Keratinocyte (primary cell): ENCODE measurements at regions not wholly inside any gene's neighbourhood (a gene's known extent, or its start where the extent isn't known, plus 50 kb on each side); places are given as distances from the start of the nearest gene placed in this dataset.

ENCODE experiments used
- DNase-seq: peaks from one replicate; pipeline ENCODE4 v3.0.0-alpha.2; 2011; ENCODE audit warnings: low read depth, missing footprints, low spot score
- FAIRE-seq: peaks from 2 replicates; lab custom pipeline; 2011; peaks lifted over from hg19 to GRCh38; lab: Jason Lieb, UNC
- H2AFZ ChIP-seq: 2 replicates; pipeline ENCODE4 v1.6.0; 2012; ENCODE audit warnings: low read length, control low read depth, inconsistent platforms; ENCODE audit not compliant: control insufficient read depth
- H3K27ac ChIP-seq: 2 replicates; pipeline ENCODE4 v1.5.1; 2011; ENCODE audit warnings: low read length; ENCODE audit not compliant: control insufficient read depth, insufficient read depth
- H3K27me3 ChIP-seq: 3 replicates; pipeline ENCODE4 v1.6.0; 2011; ENCODE audit warnings: low read length; ENCODE audit not compliant: control insufficient read depth, insufficient read depth; ENCODE audit errors: extremely low read depth
- H3K36me3 ChIP-seq, 2 experiments: 2 replicates in 1 of 2; 3 replicates in 1 of 2; pipeline ENCODE4 v1.5.1; 2011; ENCODE audit warnings: low read length in 2 of 2, mild to moderate bottlenecking in 1 of 2; ENCODE audit not compliant: control insufficient read depth in 2 of 2, insufficient read depth in 2 of 2; ENCODE audit errors: extremely low read depth in 1 of 2
- H3K4me1 ChIP-seq: 3 replicates; pipeline ENCODE4 v1.5.1; 2011; ENCODE audit warnings: low read length; ENCODE audit not compliant: control insufficient read depth, insufficient read depth; ENCODE audit errors: extremely low read depth
- H3K4me2 ChIP-seq: 3 replicates; pipeline ENCODE4 v1.6.0; 2011; ENCODE audit warnings: low read depth, low read length; ENCODE audit not compliant: control insufficient read depth, insufficient read depth; ENCODE audit errors: extremely low read depth
- H3K4me3 ChIP-seq, 3 experiments: fragments of 200-600 bp in 1 of 3; sonication (generic) in 1 of 3; 2 replicates in 2 of 3; 3 replicates in 1 of 3; pipeline ENCODE4 v1.5.1; 2011 to 2016; ENCODE audit warnings: low read length in 3 of 3, mild to moderate bottlenecking in 3 of 3, control low read depth in 2 of 3, inconsistent platforms in 1 of 3, low read depth in 1 of 3, mixed read lengths in 1 of 3, mixed run types in 1 of 3, moderate library complexity in 1 of 3; ENCODE audit not compliant: control insufficient read depth in 2 of 3, insufficient read depth in 2 of 3; ENCODE audit errors: extremely low read depth in 1 of 3
- H3K79me2 ChIP-seq: 2 replicates; pipeline ENCODE4 v1.6.0; 2012; ENCODE audit warnings: low read length; ENCODE audit not compliant: control insufficient read depth, insufficient read depth
- H3K9ac ChIP-seq: 3 replicates; pipeline ENCODE4 v1.6.0; 2011; ENCODE audit warnings: low read length; ENCODE audit not compliant: control insufficient read depth, insufficient read depth; ENCODE audit errors: extremely low read depth
- H3K9me1 ChIP-seq: 3 replicates; pipeline ENCODE4 v1.6.0; 2011; ENCODE audit warnings: low read length; ENCODE audit not compliant: control insufficient read depth, insufficient read depth; ENCODE audit errors: extremely low read depth
- H3K9me3 ChIP-seq: 2 replicates; pipeline ENCODE4 v1.5.1; 2012; ENCODE audit warnings: low read depth, low read length; ENCODE audit not compliant: control insufficient read depth
- H4K20me1 ChIP-seq: 3 replicates; pipeline ENCODE4 v1.6.0; 2011; ENCODE audit warnings: low read length; ENCODE audit not compliant: control insufficient read depth, insufficient read depth; ENCODE audit errors: extremely low read depth
- EZH2 ChIP-seq: IDR thresholded peaks from one replicate; pipeline ENCODE4 v1.6.1; 2012; ENCODE audit warnings: inconsistent platforms, mild to moderate bottlenecking, low read length, moderate library complexity
- dilution Hi-C: fragments of 300-500 bp; cut with MboI; formaldehyde crosslinking; loops from one replicate; pipeline ENCODE4 v1.7.0; 2020; ENCODE audit warnings: low sequenced_read_pairs; ENCODE audit not compliant: extremely low pct_ligation_motif_present
- TF ChIP-seq, protein P1 (sequence below), 3 experiments: IDR thresholded peaks in 1 of 3; conservative IDR thresholded peaks in 1 of 3; optimal IDR thresholded peaks in 1 of 3; 2 replicates in 2 of 3; 3 replicates in 1 of 3; pipeline versions ENCODE3 to v1.5.1; 2011; ENCODE audit warnings: low read length in 3 of 3, mild to moderate bottlenecking in 3 of 3, moderate library complexity in 2 of 3, control low read depth in 1 of 3, inconsistent platforms in 1 of 3; ENCODE audit not compliant: insufficient read depth in 2 of 3; ENCODE audit errors: extremely low read depth in 1 of 3

DNA sequence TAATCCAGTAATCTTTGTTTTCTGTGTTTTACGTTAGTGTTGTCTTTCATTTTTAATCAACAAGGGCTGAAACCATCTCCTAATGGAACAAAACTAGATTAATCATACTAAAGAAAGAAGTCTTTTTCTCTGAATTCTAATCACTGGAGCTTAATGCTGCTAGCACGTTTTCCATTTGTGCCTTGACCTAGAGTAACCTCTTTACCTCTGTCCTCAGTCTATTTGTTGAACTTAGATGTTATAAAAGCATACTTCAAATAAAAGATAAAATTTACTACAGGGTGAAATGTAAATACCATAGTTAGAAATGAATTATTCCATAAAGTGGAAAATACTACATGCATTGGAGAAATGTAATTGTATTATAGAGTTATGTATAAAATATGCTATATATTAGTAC is 207.1 kb downstream of the NKX6-1 start:
- H3K27ac ChIP-seq: no peak overlapping the region
- H3K9me3 ChIP-seq: no peaks in the 10 kb centered on the region
- no peaks in the 10 kb centered on the region for H4K20me1 ChIP-seq
- FAIRE-seq (no peak), DNase-seq (no peak)
- no peaks in the 10 kb centered on the region for H3K9me1 ChIP-seq
- no peak overlapping the region for H3K4me3 ChIP-seq
- TF ChIP-seq EZH2: no peak
- TF ChIP-seq, protein P1, sequence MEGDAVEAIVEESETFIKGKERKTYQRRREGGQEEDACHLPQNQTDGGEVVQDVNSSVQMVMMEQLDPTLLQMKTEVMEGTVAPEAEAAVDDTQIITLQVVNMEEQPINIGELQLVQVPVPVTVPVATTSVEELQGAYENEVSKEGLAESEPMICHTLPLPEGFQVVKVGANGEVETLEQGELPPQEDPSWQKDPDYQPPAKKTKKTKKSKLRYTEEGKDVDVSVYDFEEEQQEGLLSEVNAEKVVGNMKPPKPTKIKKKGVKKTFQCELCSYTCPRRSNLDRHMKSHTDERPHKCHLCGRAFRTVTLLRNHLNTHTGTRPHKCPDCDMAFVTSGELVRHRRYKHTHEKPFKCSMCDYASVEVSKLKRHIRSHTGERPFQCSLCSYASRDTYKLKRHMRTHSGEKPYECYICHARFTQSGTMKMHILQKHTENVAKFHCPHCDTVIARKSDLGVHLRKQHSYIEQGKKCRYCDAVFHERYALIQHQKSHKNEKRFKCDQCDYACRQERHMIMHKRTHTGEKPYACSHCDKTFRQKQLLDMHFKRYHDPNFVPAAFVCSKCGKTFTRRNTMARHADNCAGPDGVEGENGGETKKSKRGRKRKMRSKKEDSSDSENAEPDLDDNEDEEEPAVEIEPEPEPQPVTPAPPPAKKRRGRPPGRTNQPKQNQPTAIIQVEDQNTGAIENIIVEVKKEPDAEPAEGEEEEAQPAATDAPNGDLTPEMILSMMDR (optimal IDR thresholded peaks at IDR 0.05 in 1 of 3, IDR thresholded peaks at IDR 0.05 in 1 of 3, conservative IDR thresholded peaks at IDR 0.05 in 1 of 3; ENCODE audit: extremely low read depth in 1 of 3, insufficient read depth in 2 of 3, low read length in 3 of 3): no peak
- no peaks in the 10 kb centered on the region for H3K27me3 ChIP-seq
- no peaks in the 10 kb centered on the region for H3K4me1 ChIP-seq
- dilution Hi-C loops: no loop called here
- no peak overlapping the region for H3K9ac ChIP-seq
- H3K4me2 ChIP-seq: no peak overlapping the region
- H3K36me3 ChIP-seq: no peaks in the 10 kb centered on the region
- H2AFZ ChIP-seq: no peak overlapping the region
- no peaks in the 10 kb centered on the region for H3K79me2 ChIP-seq

DNA sequence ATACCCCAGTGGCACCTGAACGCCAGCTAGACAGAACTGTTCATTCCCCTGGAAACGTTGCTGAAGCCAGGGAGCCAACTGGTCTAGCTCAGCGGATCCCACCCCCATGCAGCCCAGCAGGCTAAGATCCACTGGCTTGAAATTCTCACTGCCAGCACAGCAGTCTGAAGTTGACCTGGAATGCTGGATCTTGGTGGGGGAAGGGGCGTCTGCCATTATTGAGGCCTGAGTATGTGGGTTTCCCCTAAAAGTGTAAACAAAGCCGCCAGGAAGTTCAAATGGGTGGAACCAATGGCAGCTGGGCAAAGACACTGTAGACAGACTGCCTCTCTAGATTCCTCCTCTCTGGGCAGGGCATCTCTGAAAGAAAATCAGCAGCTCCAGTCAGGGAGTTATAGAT is 213.0 kb downstream of the NKX6-1 start:
- no peak for FAIRE-seq
- Histone ChIP-seq H3K9me1 (no peaks in the 10 kb centered on the region), H4K20me1 (no peaks in the 10 kb centered on the region), H3K27me3 (no peaks in the 10 kb centered on the region), H2AFZ (no peak overlapping the region), H3K36me3 (no peaks in the 10 kb centered on the region), H3K4me3 (no peak overlapping the region), H3K27ac (no peak overlapping the region), H3K9ac (no peak overlapping the region), H3K9me3 (no peaks in the 10 kb centered on the region), H3K4me1 (no peaks in the 10 kb centered on the region), H3K4me2 (no peak overlapping the region), H3K79me2 (no peaks in the 10 kb centered on the region)
- dilution Hi-C loops: no loop called here
- TF ChIP-seq, protein P1 (optimal IDR thresholded peaks at IDR 0.05 in 1 of 3, IDR thresholded peaks at IDR 0.05 in 1 of 3, conservative IDR thresholded peaks at IDR 0.05 in 1 of 3; ENCODE audit: extremely low read depth in 1 of 3, insufficient read depth in 2 of 3, low read length in 3 of 3): no peak
- TF ChIP-seq EZH2: no peak
- DNase-seq: no peak
